GM12892 (cell line): ENCODE measurements at regions not wholly inside any gene's neighbourhood (a gene's known extent, or its start where the extent isn't known, plus 50 kb on each side); places are given as distances from the start of the nearest gene placed in this dataset.

Experiments
- POLR2A ChIP-seq: IDR thresholded peaks from 2 replicates; pipeline ENCODE4 v1.6.1; 2011; ENCODE audit warnings: low read depth, low read length, control low read depth
- POLR2AphosphoS5 ChIP-seq: IDR thresholded peaks from 2 replicates; pipeline ENCODE4 v1.6.1; 2011; ENCODE audit warnings: low read depth, low read length, control low read depth

- TF ChIP-seq POLR2A (no peak), POLR2AphosphoS5 (no peak)
Measured at GRCh38 chr2:128821010-128821409, 502.3 kb upstream of the HS6ST1 start.
